Activated T-cell treated with anti-CD3 and anti-CD28 coated beads, Interleukin-2, amount 50 U/mL, for 72 hours (primary cell): ENCODE measurements at regions not wholly inside any gene's neighbourhood (a gene's known extent, or its start where the extent isn't known, plus 50 kb on each side); places are given as distances from the start of the nearest gene placed in this dataset.

Experiments used
- ATAC-seq, 2 donors: fragments of 150-1000 bp; cut with Tn5 transposase; replicated peaks in 1 of 2; 2 replicates each; pipeline ENCODE4 v1.10.0; 2021; ENCODE audit warnings: moderate library complexity in 2 of 2, mild to moderate bottlenecking in 1 of 2
- DNase-seq, 2 donors: peaks; one replicate each; pipeline ENCODE4 v3.0.0; 2021 to 2022; ENCODE audit warnings: mixed read lengths in 1 of 2
- H3K27ac Mint-ChIP-seq: one replicate; pipeline ENCODE4 v1.8.0; 2022; ENCODE audit warnings: mild to moderate bottlenecking, moderate library complexity, mixed read lengths
- H3K27me3 Mint-ChIP-seq: one replicate; pipeline ENCODE4 v1.8.0; 2022; ENCODE audit warnings: low read depth, mixed read lengths
- H3K36me3 Mint-ChIP-seq, 2 donors: one replicate each; pipeline ENCODE4 v1.8.0; 2022; ENCODE audit warnings: mixed read lengths in 2 of 2, mild to moderate bottlenecking in 1 of 2; ENCODE audit not compliant: insufficient read depth in 2 of 2
- H3K4me1 Mint-ChIP-seq: one replicate; pipeline ENCODE4 v1.8.0; 2022; ENCODE audit warnings: low read depth, mixed read lengths
- H3K4me3 Mint-ChIP-seq, 2 donors: one replicate each; pipeline ENCODE4 v1.8.0; 2022; ENCODE audit warnings: mild to moderate bottlenecking in 2 of 2, mixed read lengths in 2 of 2, moderate library complexity in 2 of 2
- H3K9me3 Mint-ChIP-seq, 2 donors: one replicate each; pipeline ENCODE4 v1.8.0; 2022; ENCODE audit warnings: mixed read lengths in 2 of 2

GRCh38 chr12:102696045-102696444, 215.7 kb upstream of the IGF1 start:
- Mint-ChIP-seq H3K4me1 (no peaks in the 10 kb centered on the region), H3K9me3 (peaks cover 3 to 5% of the 10 kb centered on the region in 2 donors), H3K27ac (no peak overlapping the region)

DNA sequence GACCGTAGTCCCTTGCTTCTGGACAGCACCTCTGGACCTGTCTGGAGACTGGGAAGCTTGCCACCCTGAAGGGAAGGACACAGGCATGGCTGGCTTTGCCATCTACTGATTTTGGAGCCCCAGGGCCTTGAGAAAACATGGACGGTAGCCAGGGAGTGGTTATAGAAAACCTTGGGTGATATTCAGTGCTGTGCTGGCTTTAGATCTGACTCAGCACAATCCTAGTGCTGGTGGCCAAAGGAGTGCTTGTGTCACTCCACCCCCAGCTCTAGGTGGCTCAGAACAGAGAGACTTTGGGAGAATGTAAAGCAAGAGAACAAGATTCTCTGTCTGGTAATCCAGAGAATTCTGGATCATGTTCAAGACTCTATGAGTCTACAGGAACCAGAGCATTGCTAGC, 214.5 kb upstream of the IGF1 start:
- no peak for ATAC-seq
- no peaks in the 10 kb centered on the region for H3K27me3 Mint-ChIP-seq

More at GRCh38 chr12:102696045-102696444, 215.7 kb upstream of the IGF1 start:
- Mint-ChIP-seq H3K27me3 (no peaks in the 10 kb centered on the region), H3K36me3 (peaks cover 0 to 2% of the 10 kb centered on the region in 2 donors), H3K4me3 (no peak overlapping the region)
- DNase-seq (no peak), ATAC-seq (no peak)

DNA sequence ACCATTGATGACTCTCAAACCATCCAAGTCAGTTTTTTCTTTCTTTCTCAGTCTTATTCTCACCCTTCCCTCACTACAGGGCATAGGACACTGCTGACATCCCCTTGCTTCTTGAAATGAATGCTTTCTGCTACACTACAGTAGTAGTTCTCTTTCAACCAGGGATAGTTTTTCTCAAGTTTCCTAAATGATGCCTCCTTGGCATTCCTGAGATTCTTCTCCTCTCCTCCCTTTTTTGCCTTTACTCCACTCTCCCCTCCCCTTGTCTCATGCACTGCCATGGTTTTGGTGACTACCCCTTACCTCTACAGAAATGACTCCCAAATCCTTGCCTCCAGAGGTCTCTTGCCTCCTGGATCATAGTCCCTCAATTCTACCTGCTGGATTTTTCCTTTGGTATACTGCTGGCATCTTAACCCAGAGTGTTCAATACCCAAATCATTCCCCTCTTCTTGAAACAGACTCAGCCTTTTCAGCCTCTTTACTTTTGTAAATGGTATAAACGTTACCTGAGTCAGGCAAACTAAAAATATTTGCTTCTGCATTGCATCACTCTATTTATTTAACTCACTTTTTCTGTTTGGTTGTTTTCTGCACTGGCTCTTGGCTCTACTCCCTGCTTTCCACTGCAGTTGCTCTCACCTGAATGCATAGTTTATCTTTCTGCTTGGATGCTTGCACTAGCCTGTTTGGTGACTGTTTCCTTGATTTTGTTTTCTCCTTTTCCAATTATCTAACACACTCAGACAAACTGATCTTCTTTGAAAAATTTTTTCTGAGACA, 211.6 kb upstream of the IGF1 start:
- no peak overlapping the region for H3K27ac Mint-ChIP-seq
- no peaks in the 10 kb centered on the region for H3K27me3 Mint-ChIP-seq
- DNase-seq (no peak), ATAC-seq (no peak)
- peaks cover 3% of the 10 kb centered on the region in 2 donors for H3K9me3 Mint-ChIP-seq
- no peaks in the 10 kb centered on the region for H3K4me1 Mint-ChIP-seq
- no peak overlapping the region for H3K4me3 Mint-ChIP-seq
- H3K36me3 Mint-ChIP-seq: peaks cover 0 to 2% of the 10 kb centered on the region in 2 donors

More for the DNA sequence above, 214.5 kb upstream of the IGF1 start:
- DNase-seq: no peak
- H3K36me3 Mint-ChIP-seq: peaks cover 0 to 2% of the 10 kb centered on the region in 2 donors
- H3K4me3 Mint-ChIP-seq: no peak overlapping the region
- no peak overlapping the region for H3K27ac Mint-ChIP-seq
- H3K4me1 Mint-ChIP-seq: no peaks in the 10 kb centered on the region
- H3K9me3 Mint-ChIP-seq: peaks cover 3% of the 10 kb centered on the region in 2 donors

GRCh38 chr12:102690253-102690652, 209.9 kb upstream of the IGF1 start:
- no peaks in the 10 kb centered on the region for H3K4me1 Mint-ChIP-seq
- no peak for ATAC-seq
- no peak overlapping the region for H3K27ac Mint-ChIP-seq
- H3K9me3 Mint-ChIP-seq: peaks cover 0 to 2% of the 10 kb centered on the region in 2 donors
- no peak overlapping the region for H3K4me3 Mint-ChIP-seq
- DNase-seq: no peak
- H3K36me3 Mint-ChIP-seq: peaks cover 0 to 2% of the 10 kb centered on the region in 2 donors
- H3K27me3 Mint-ChIP-seq: no peaks in the 10 kb centered on the region

DNA sequence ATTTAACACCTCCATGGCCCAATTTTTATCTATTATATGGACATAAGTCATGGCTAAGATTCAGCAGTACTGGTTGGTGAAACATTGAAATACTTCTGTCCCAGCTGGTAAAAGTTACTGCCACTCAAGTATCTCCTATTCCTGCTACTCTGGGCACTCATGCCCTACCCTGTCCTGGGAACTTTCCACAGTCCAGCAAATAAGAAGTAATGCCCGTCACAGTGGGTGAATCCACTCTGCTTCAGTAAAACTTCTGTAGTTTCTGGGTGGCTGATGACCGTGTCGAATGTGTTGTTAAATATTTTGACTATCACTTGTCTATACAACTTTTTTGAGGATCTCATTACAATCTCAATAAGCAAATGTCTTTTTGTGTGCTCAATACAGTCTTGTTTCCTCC, 209.3 kb upstream of the IGF1 start:
- DNase-seq (no peak), ATAC-seq (no peak)
- peaks cover 0 to 2% of the 10 kb centered on the region in 2 donors for H3K9me3 Mint-ChIP-seq
- H3K4me3 Mint-ChIP-seq: no peak overlapping the region
- no peak overlapping the region for H3K27ac Mint-ChIP-seq
- peaks cover 0 to 2% of the 10 kb centered on the region in 2 donors for H3K36me3 Mint-ChIP-seq
- H3K27me3 Mint-ChIP-seq: no peaks in the 10 kb centered on the region
- H3K4me1 Mint-ChIP-seq: no peaks in the 10 kb centered on the region

DNA sequence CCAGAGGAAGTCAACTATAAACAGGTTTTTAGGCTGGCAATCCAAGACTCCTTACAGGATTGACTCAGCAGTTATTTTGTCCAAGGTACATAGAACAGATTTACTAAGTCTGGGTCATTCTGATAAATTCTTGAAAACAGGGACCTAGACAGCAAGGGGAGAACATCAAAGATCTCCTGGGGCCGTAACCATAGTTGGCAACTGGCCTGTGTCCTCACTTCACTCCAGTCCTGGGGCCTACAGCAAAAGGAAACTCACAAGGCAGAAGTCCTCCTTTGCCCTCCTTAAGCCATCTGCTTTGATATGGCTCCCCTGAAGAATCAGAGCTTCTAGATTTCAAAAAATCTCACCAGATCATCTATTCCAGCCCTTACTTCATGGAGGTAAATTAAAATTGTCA, 207.2 kb upstream of the IGF1 start:
- ATAC-seq (no peak), DNase-seq (no peak)
- Mint-ChIP-seq H3K36me3 (no peaks in the 10 kb centered on the region), H3K4me3 (no peak overlapping the region), H3K9me3 (no peaks in the 10 kb centered on the region), H3K4me1 (no peaks in the 10 kb centered on the region), H3K27ac (no peak overlapping the region), H3K27me3 (no peaks in the 10 kb centered on the region)

DNA sequence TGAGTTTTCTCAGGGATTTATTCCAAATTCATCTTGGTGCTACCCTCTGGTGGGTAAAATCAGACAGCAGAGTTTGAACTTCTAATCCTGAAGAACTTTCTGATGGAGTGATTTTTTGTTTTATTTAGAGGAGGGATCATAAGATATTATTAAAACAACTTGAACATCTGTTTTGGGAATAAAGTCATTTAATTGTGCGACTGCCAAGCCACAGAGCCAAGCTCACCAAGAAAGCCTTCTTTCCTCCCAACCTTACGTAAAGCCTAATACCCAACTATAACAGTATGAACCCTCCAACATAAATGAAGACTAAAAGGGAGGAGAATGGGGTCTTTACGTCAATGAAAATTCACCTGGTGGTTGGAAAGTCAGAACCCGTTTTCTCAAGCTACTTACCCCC, 205.5 kb upstream of the IGF1 start:
- Mint-ChIP-seq H3K4me1 (no peaks in the 10 kb centered on the region), H3K4me3 (no peak overlapping the region), H3K27me3 (no peaks in the 10 kb centered on the region), H3K27ac (no peak overlapping the region), H3K36me3 (no peaks in the 10 kb centered on the region), H3K9me3 (no peaks in the 10 kb centered on the region)
- DNase-seq (no peak), ATAC-seq (no peak)

DNA sequence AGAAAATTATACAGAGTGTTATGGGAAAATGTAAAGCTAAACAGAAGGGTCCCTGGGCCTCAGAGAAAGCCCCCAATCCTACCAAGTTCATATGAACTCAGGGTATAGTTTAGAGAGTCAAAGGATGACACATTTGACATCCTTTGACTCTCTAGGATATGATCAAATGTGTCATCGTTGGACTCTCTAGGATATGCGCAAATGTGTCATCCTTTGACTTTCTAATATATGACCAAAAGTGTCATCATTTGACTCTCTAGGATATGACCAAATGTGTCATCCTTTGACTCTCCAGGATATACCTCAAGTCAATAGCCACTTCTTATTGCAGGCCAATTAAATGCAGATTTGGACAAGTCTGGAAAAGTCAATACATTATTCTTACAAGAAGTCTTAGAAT, 204.8 kb upstream of the IGF1 start:
- DNase-seq: no peak
- Mint-ChIP-seq H3K36me3 (no peaks in the 10 kb centered on the region), H3K27me3 (no peaks in the 10 kb centered on the region), H3K27ac (no peak overlapping the region), H3K9me3 (no peaks in the 10 kb centered on the region), H3K4me1 (no peaks in the 10 kb centered on the region), H3K4me3 (no peak overlapping the region)
- ATAC-seq: no peak

DNA sequence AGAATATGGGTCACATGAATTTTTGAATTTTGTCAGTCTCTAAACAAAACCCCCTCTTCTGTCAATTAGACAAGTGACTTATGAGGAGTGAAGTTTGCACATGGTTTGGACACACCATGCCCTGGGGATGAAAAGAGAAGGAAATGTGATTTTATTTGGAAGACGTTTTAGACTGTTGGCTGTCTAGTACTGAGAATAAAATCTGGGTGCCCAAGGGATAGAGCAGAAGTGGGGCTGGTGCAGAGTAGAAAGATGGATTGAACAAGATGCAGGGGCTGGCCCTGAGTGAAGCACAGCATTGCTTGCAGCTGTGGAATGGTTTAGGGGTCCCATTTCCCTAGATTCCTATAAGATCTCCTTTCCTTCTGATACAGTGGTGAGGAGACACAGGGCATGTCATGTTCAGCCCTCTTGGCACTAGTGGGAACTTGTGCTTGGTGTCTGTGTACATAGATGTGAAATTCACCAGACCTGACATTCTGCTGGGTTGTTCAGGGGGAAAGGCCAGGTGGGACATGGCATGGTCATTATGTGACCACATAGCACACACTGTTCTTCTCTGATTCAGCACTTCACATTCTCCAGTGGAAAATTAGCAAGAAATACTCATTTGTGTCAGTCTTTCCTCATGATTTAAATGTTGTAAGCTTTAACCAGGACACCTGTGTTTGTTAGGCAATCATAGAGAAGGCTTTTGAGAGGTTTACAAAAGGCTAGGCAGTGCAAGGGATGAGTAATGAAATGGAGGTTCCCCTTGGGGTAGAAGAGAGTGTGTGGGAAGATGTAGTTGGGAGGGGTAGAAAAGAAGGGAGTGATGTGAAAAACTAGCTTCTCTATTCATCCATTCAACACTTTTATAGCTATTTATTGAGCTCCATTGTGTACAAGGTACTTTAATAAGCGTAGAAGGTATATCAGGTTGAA, 202.3 kb upstream of the IGF1 start:
- H3K27me3 Mint-ChIP-seq: no peaks in the 10 kb centered on the region
- no peak overlapping the region for H3K4me3 Mint-ChIP-seq
- H3K27ac Mint-ChIP-seq: no peak overlapping the region
- no peak for ATAC-seq
- peaks cover 0 to 2% of the 10 kb centered on the region in 2 donors for H3K9me3 Mint-ChIP-seq
- H3K36me3 Mint-ChIP-seq: no peaks in the 10 kb centered on the region
- no peaks in the 10 kb centered on the region for H3K4me1 Mint-ChIP-seq
- no peak for DNase-seq

DNA sequence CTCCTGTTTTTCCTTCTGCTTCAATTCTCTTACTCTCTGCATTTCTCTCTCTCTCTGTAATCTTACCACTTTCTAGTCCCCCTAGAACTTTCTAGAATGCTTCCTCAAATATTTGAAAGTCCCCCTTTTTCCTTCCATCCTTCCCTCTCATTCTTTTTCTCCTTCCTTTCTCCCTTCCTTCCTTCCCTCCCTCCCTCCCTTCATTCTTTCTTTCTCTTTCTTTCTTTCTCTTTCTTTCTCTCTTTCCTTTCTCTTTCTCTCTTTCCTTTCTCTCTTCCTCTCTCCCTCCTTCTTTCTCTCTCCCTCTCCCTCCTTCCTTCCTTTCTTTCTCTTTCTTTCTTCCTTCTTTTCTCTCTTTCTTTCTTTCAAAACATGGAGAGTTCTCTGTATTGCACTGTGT, 201.4 kb upstream of the IGF1 start:
- Mint-ChIP-seq H3K4me1 (no peaks in the 10 kb centered on the region), H3K4me3 (no peak overlapping the region), H3K36me3 (no peaks in the 10 kb centered on the region), H3K9me3 (peaks cover 0 to 2% of the 10 kb centered on the region in 2 donors), H3K27me3 (no peaks in the 10 kb centered on the region), H3K27ac (no peak overlapping the region)
- no peak for ATAC-seq
- DNase-seq: no peak

GRCh38 chr12:102681309-102681708, 200.9 kb upstream of the IGF1 start:
- Mint-ChIP-seq H3K36me3 (no peaks in the 10 kb centered on the region), H3K4me1 (no peaks in the 10 kb centered on the region), H3K4me3 (no peak overlapping the region), H3K27ac (no peak overlapping the region), H3K9me3 (peaks cover 0 to 3% of the 10 kb centered on the region in 2 donors), H3K27me3 (no peaks in the 10 kb centered on the region)
- no peak for ATAC-seq
- no peak for DNase-seq

DNA sequence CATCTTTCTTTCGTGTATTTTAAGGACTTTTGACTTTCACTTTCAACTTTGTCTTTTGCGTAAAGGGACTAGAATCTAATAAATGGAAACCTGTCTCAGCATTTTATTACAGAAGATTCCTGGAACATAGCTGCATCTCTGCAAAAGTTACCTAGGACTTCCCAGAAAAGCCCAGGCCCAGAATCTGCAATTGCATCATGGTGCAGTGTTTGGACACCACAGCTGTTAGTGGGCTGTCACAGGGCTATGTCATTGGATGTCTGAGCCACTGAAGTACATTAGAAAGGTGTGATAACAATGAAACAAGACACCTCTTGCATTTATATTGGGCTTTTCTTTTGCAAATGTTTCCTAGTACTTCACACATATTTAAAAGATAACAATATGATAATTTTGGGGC, 199.9 kb upstream of the IGF1 start:
- Mint-ChIP-seq H3K4me3 (no peak overlapping the region), H3K36me3 (no peaks in the 10 kb centered on the region)

GRCh38 chr12:102676812-102677211, 196.4 kb upstream of the IGF1 start:
- peaks cover 1 to 2% of the 10 kb centered on the region in 2 donors for H3K36me3 Mint-ChIP-seq
- H3K27me3 Mint-ChIP-seq: no peaks in the 10 kb centered on the region
- H3K27ac Mint-ChIP-seq: no peak overlapping the region
- H3K4me3 Mint-ChIP-seq: no peak overlapping the region
- H3K9me3 Mint-ChIP-seq: peaks cover 0 to 12% of the 10 kb centered on the region in 2 donors
- no peaks in the 10 kb centered on the region for H3K4me1 Mint-ChIP-seq
- DNase-seq (no peak), ATAC-seq (no peak)

More for the DNA sequence above, 199.9 kb upstream of the IGF1 start:
- Mint-ChIP-seq H3K27me3 (no peaks in the 10 kb centered on the region), H3K9me3 (peaks cover 0 to 4% of the 10 kb centered on the region in 2 donors), H3K4me1 (no peaks in the 10 kb centered on the region), H3K27ac (no peak overlapping the region)
- ATAC-seq: no peak
- DNase-seq: no peak
